Myocyte (in vitro differentiated cells): ENCODE measurements at regions not wholly inside any gene's neighbourhood (a gene's known extent, or its start where the extent isn't known, plus 50 kb on each side); places are given as distances from the start of the nearest gene placed in this dataset.
"Not testable (repeated sequence)": the region's sequence is repeated elsewhere in the genome, so short reads cannot be mapped to it uniquely, and the experiment has no call there.

Source experiments
- DNase-seq: peaks from one replicate; pipeline ENCODE4 v3.0.0-alpha.2; 2012; ENCODE audit warnings: low read depth

GRCh38 chr3:18988614-18989229 is 159.6 kb upstream of the KCNH8 start:
- DNase-seq: peak; percentile 2

GRCh38 chr3:18987862-18988447 is 160.4 kb upstream of the KCNH8 start:
- no peak for DNase-seq

GRCh38 chr3:18987070-18987469 is 161.2 kb upstream of the KCNH8 start:
- DNase-seq: no peak

- no peak for DNase-seq
Observed at GRCh38 chr3:18982920-18983319, 165.4 kb upstream of the KCNH8 start.

- not testable (repeated sequence) for DNase-seq
Observed at GRCh38 chr3:18976102-18976501, 172.2 kb upstream of the KCNH8 start.

GRCh38 chr3:18968120-18968519 is 180.2 kb upstream of the KCNH8 start:
- DNase-seq: no peak

GRCh38 chr3:18965781-18966180 is 182.5 kb upstream of the KCNH8 start:
- no peak for DNase-seq

GRCh38 chr3:18964640-18965039 is 183.7 kb upstream of the KCNH8 start:
- no peak for DNase-seq

GRCh38 chr3:18951333-18951732 is 197.0 kb upstream of the KCNH8 start:
- DNase-seq: peak; percentile 2

- no peak for DNase-seq
Observed at GRCh38 chr3:18946524-18946923, 201.8 kb upstream of the KCNH8 start.

GRCh38 chr3:18937574-18937973 is 210.7 kb upstream of the KCNH8 start:
- no peak for DNase-seq

GRCh38 chr3:18919158-18919557 is 229.2 kb upstream of the KCNH8 start:
- no peak for DNase-seq

- no peak for DNase-seq
Observed at GRCh38 chr3:18917923-18918322, 230.4 kb upstream of the KCNH8 start.

- DNase-seq: no peak
Observed at GRCh38 chr3:18902081-18902793, 246.1 kb upstream of the KCNH8 start.

GRCh38 chr3:18901571-18901970 is 246.7 kb upstream of the KCNH8 start:
- DNase-seq: no peak

- DNase-seq: no peak
Observed at GRCh38 chr3:18900994-18901393, 247.3 kb upstream of the KCNH8 start.

GRCh38 chr3:18898911-18899310 is 249.4 kb upstream of the KCNH8 start:
- DNase-seq: no peak

- no peak for DNase-seq
Observed at GRCh38 chr3:18892756-18893155, 255.6 kb upstream of the KCNH8 start.

- DNase-seq: no peak
Observed at GRCh38 chr3:18892047-18892446, 256.3 kb upstream of the KCNH8 start.

GRCh38 chr3:18891641-18892040 is 256.7 kb upstream of the KCNH8 start:
- no peak for DNase-seq

- no peak for DNase-seq
Observed at GRCh38 chr3:18890449-18890848, 257.9 kb upstream of the KCNH8 start.

GRCh38 chr3:18888819-18889218 is 259.5 kb upstream of the KCNH8 start:
- DNase-seq: no peak

GRCh38 chr3:18888370-18888769 is 259.9 kb upstream of the KCNH8 start:
- DNase-seq: no peak
